Stomach (tissue), 8 donors: ENCODE measurements at regions not wholly inside any gene's neighbourhood (a gene's known extent, or its start where the extent isn't known, plus 50 kb on each side); places are given as distances from the start of the nearest gene placed in this dataset.

Experiments
- DNase-seq, 2 donors: peaks; one replicate each; pipeline versions ENCODE4 v3.0.0 to v3.0.0-alpha.2; 2013 to 2019
- H3K27ac ChIP-seq, 5 donors: fragments of 200-600 bp in 4 of 5; sonication (generic) in 4 of 5; one replicate each; pipeline ENCODE4 v1.5.1; 2013 to 2019; ENCODE audit warnings: mild to moderate bottlenecking in 1 of 5, moderate library complexity in 1 of 5
- H3K27me3 ChIP-seq, 3 donors: fragments of 200-600 bp; sonication (generic); one replicate each; pipeline ENCODE4 v1.5.1; 2017 to 2019; ENCODE audit warnings: mixed run types in 1 of 3
- H3K36me3 ChIP-seq, 4 donors: fragments of 200-600 bp; sonication (generic); 1 replicate in 3 of 4; 2 replicates in 1 of 4; pipeline ENCODE4 v1.5.1; 2016 to 2019
- H3K4me1 ChIP-seq, 4 donors: fragments of 200-600 bp; sonication (generic); one replicate each; pipeline ENCODE4 v1.5.1; 2016 to 2019
- H3K4me3 ChIP-seq, 4 donors: fragments of 200-600 bp; sonication (generic) in 3 of 4; one replicate each; pipeline ENCODE4 v1.5.1; 2016 to 2019; ENCODE audit warnings: mild to moderate bottlenecking in 1 of 4
- H3K9me3 ChIP-seq, 4 donors: fragments of 200-600 bp; sonication (generic); one replicate each; pipeline ENCODE4 v1.5.1; 2016 to 2019
- EP300 ChIP-seq: sonication (generic); formaldehyde crosslinking; IDR thresholded peaks from one replicate; pipeline ENCODE4 v1.6.1; 2017; ENCODE audit warnings: antibody characterized with exemption
- POLR2A ChIP-seq, 4 donors: fragments of 450-650 bp; IDR thresholded peaks; one replicate each; pipeline ENCODE4 v1.6.1; 2016; ENCODE audit warnings: antibody characterized with exemption in 4 of 4, control low read depth in 2 of 4, mild to moderate bottlenecking in 1 of 4, moderate library complexity in 1 of 4
- POLR2AphosphoS5 ChIP-seq, 3 donors: sonication (generic); formaldehyde crosslinking; IDR thresholded peaks; one replicate each; pipeline ENCODE4 v1.6.1; 2016; ENCODE audit warnings: antibody characterized with exemption in 3 of 3
- WGBS, 5 donors: extraction: QIAGEN DNeasy Blood & Tissue Kit in 3 of 5; methylation state at CpG; one replicate each; pipeline versions ENCODE4 v1.1.5 to v1.1.7; 2013 to 2018; 5-methylcytosine and 5-hydroxymethylcytosine counted together
- intact Hi-C: fragments of 100-400 bp; cut with DNase I; formaldehyde crosslinking; loops from one replicate; pipeline ENCODE4 v1.15.1; 2023; ENCODE audit warnings: low total_unique reads
- TF ChIP-seq, protein P1 (sequence below), 7 experiments: fragments of 450-650 bp in 4 of 7; fragments of 200-600 bp in 3 of 7; sonication (generic) in 3 of 7; IDR thresholded peaks; one replicate each; pipeline ENCODE4 v1.5.1; 2016 to 2019; ENCODE audit warnings: antibody characterized with exemption in 7 of 7, control low read depth in 2 of 7, mild to moderate bottlenecking in 1 of 7
- donor health status: healthy with polysubstance abuse.
- donor health status: Bipolar disorder and iron deficiency.
- donor health status: healthy.

DNA sequence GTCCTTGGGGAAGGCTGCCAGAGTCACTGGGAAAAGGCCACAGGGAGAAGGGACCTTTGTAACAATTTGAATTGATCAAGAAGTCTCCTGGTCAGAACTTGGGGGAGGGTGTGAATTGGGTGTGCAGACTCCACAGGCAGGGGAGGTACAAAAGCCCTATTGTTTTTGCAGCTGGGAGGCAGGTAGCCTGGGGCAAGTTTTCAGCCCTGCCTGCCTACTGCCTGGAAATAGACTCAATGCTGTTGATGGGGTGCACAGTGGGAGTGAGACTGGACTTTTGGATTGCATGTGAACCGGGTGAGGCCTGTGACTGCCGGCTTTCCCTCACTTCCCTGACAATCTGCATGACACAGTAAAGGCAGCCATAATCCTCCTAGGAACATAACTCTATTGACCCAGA is 947.0 kb downstream of the REEP3 start:
- DNase-seq, result no peak
- TF ChIP-seq EP300 (no peak), POLR2AphosphoS5 (IDR thresholded peaks at IDR 0.05) (no peak), POLR2A (IDR thresholded peaks at IDR 0.05) (no peak)
- TF ChIP-seq, protein P1, sequence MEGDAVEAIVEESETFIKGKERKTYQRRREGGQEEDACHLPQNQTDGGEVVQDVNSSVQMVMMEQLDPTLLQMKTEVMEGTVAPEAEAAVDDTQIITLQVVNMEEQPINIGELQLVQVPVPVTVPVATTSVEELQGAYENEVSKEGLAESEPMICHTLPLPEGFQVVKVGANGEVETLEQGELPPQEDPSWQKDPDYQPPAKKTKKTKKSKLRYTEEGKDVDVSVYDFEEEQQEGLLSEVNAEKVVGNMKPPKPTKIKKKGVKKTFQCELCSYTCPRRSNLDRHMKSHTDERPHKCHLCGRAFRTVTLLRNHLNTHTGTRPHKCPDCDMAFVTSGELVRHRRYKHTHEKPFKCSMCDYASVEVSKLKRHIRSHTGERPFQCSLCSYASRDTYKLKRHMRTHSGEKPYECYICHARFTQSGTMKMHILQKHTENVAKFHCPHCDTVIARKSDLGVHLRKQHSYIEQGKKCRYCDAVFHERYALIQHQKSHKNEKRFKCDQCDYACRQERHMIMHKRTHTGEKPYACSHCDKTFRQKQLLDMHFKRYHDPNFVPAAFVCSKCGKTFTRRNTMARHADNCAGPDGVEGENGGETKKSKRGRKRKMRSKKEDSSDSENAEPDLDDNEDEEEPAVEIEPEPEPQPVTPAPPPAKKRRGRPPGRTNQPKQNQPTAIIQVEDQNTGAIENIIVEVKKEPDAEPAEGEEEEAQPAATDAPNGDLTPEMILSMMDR (IDR thresholded peaks at IDR 0.05), result no peak
- Histone ChIP-seq H3K4me3 (no peak overlapping the region), H3K27ac (no peak overlapping the region), H3K4me1 (no peaks in the 10 kb centered on the region), H3K36me3 (no peaks in the 10 kb centered on the region), H3K9me3 (peaks cover 0 to 25% (median 15%) of the 10 kb centered on the region in 4 donors), H3K27me3 (no peaks in the 10 kb centered on the region)
- intact Hi-C loops, result no loop called here
- 62 to 97% (median 88%) methylated on average over 2 of the region's 2 CpGs for WGBS, 5 donors

DNA sequence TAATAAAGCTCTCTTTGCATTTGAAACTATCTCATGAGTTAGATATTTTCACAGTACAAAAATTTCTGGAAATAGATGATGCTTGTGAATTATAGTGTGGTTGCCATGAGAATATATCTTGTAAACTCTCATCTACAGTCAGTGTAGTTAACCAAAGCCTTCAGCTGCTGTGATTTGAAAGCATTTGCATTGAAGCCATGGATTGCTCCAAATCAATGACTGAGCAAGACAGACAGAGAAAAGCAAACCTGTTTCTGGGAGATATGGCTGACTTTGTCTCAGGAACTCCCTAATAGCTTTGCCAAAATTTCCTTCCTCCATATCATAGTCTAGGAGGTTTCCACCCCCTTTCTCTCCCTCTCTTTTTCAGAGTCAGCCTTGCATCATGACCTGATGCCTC is 955.3 kb downstream of the REEP3 start:
- intact Hi-C loops, result no loop called here
- Histone ChIP-seq H3K9me3 (peaks cover 0 to 12% (median 0%) of the 10 kb centered on the region in 4 donors), H3K4me1 (no peaks in the 10 kb centered on the region), H3K27ac (no peak overlapping the region), H3K4me3 (no peak overlapping the region), H3K27me3 (no peaks in the 10 kb centered on the region), H3K36me3 (no peaks in the 10 kb centered on the region)
- TF ChIP-seq, protein P1 (IDR thresholded peaks at IDR 0.05), result no peak
- TF ChIP-seq EP300, result no peak
- no peak for TF ChIP-seq POLR2A (IDR thresholded peaks at IDR 0.05)
- TF ChIP-seq POLR2AphosphoS5 (IDR thresholded peaks at IDR 0.05), result no peak
- no peak for DNase-seq

DNA sequence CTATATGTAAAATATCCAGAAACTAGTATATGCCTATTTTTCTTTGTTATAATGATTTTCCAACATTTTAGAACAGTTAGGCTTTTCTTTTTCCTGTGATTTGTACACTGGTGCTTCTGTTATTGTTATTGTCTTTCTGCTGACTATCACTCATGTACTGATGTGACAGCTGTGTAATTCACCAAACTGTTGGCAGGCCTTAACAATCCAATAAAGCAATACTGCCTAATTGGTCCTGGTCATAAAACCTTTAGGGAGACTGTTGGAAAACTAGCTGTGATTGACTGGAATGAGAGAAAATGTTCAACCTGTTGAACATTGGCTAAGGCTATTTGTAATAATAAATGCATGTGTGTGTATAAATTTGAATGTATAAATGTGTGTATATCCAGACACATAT is 956.6 kb downstream of the REEP3 start:
- H3K36me3 ChIP-seq, result no peaks in the 10 kb centered on the region
- H3K9me3 ChIP-seq, result peaks cover 0 to 12% (median 0%) of the 10 kb centered on the region in 4 donors
- no peak overlapping the region for H3K4me3 ChIP-seq
- no peak for DNase-seq
- TF ChIP-seq POLR2A (IDR thresholded peaks at IDR 0.05) (no peak), POLR2AphosphoS5 (IDR thresholded peaks at IDR 0.05) (no peak), EP300 (no peak)
- TF ChIP-seq, protein P1 (IDR thresholded peaks at IDR 0.05), result no peak
- H3K27ac ChIP-seq, result no peak overlapping the region
- intact Hi-C loops, result no loop called here
- no peaks in the 10 kb centered on the region for H3K4me1 ChIP-seq
- no peaks in the 10 kb centered on the region for H3K27me3 ChIP-seq

DNA sequence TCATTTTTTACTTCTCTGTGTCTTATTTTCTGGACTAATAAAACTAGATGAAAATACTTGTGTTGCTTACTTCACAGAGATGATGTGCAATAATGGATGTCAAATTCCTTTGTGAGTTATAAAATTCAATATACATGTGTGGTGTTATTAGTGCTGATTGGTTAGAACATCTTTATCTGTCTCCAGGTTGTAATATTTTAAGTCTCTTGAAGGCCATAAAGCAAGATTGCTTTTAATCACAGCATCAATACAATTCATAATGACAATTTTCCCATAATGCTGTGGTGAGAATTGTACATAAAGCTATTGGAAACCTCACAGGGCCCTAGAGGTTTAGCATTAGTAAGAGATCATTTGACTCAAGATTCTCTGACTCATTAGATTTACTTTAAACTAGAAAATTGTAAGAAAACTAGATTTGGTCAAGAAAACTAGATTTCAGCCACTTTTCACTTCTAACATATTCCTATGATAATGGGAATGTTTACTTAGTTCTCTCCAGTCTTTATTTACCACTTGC is 963.7 kb downstream of the REEP3 start:
- Histone ChIP-seq H3K27me3 (no peaks in the 10 kb centered on the region), H3K9me3 (no peaks in the 10 kb centered on the region), H3K36me3 (no peaks in the 10 kb centered on the region), H3K4me1 (no peaks in the 10 kb centered on the region), H3K27ac (no peak overlapping the region), H3K4me3 (no peak overlapping the region)
- no peak for TF ChIP-seq EP300
- TF ChIP-seq POLR2AphosphoS5 (IDR thresholded peaks at IDR 0.05), result no peak
- TF ChIP-seq, protein P1 (IDR thresholded peaks at IDR 0.05), result no peak
- no peak for TF ChIP-seq POLR2A (IDR thresholded peaks at IDR 0.05)
- no peak for DNase-seq
- intact Hi-C loops, result no loop called here
